SK-N-MC (cell line): ENCODE measurements at regions not wholly inside any gene's neighbourhood (a gene's known extent, or its start where the extent isn't known, plus 50 kb on each side); places are given as distances from the start of the nearest gene placed in this dataset.

Experiments used
- EZH2 ChIP-seq: fragments of 200-600 bp; sonication (generic); IDR thresholded peaks from one replicate; pipeline ENCODE4 v1.6.1; 2017; ENCODE audit warnings: antibody characterized with exemption
- FOXP2 ChIP-seq: optimal IDR thresholded peaks from 2 replicates; pipeline ENCODE3; 2011; ENCODE audit warnings: mild to moderate bottlenecking, moderate library complexity; ENCODE audit not compliant: insufficient read depth; ENCODE audit errors: extremely low read length, control extremely low read depth
- POLR2AphosphoS5 ChIP-seq: IDR thresholded peaks from 2 replicates; pipeline ENCODE4 v1.6.1; 2012; ENCODE audit warnings: mild to moderate bottlenecking, low read depth, low read length, borderline replicate concordance

- TF ChIP-seq POLR2AphosphoS5, result no peak
- TF ChIP-seq EZH2, result no peak
- no peak for TF ChIP-seq FOXP2
Measured at GRCh38 chr17:31693433-31694220, 165.4 kb downstream of the COPRS start.
